ENCODE measurements at regions not wholly inside any gene's neighbourhood (a gene's known extent, or its start where the extent isn't known, plus 50 kb on each side); places are given as distances from the start of the nearest gene placed in this dataset.
A peak's percentile ranks its signal among the peaks of the same experiment; 100 is the strongest.

- H3K4me3 ChIP-seq (ENCODE audit: low read length), result no peak overlapping the region
- TF ChIP-seq CTCF (conservative IDR thresholded peaks at IDR 0.05; ENCODE audit: low read depth, low read length), result peak; percentile 72
- DNase-seq (ENCODE audit: low read depth), result peak; percentile 14
These were observed 199.5 kb upstream of the LMCD1 start for GRCh38 chr3:8301977-8302735.

- TF ChIP-seq CTCF (conservative IDR thresholded peaks at IDR 0.05; ENCODE audit: low read depth, low read length), result no peak
- H3K4me3 ChIP-seq (ENCODE audit: low read length), result no peak overlapping the region
- no peak for DNase-seq (ENCODE audit: low read depth)
These were observed 198.2 kb upstream of the LMCD1 start for GRCh38 chr3:8303466-8303865.

- DNase-seq (ENCODE audit: low read depth), result no peak
- no peak for TF ChIP-seq CTCF (conservative IDR thresholded peaks at IDR 0.05; ENCODE audit: low read depth, low read length)
- no peak overlapping the region for H3K4me3 ChIP-seq (ENCODE audit: low read length)
These were observed 196.3 kb upstream of the LMCD1 start for GRCh38 chr3:8305371-8305770.

GRCh38 chr3:8307545-8308110, 194.0 kb upstream of the LMCD1 start:
- H3K4me3 ChIP-seq (ENCODE audit: low read length), result no peak overlapping the region
- DNase-seq (ENCODE audit: low read depth), result no peak
- TF ChIP-seq CTCF (conservative IDR thresholded peaks at IDR 0.05; ENCODE audit: low read depth, low read length), result no peak

GRCh38 chr3:8311321-8311720, 190.3 kb upstream of the LMCD1 start:
- DNase-seq (ENCODE audit: low read depth), result no peak
- TF ChIP-seq CTCF (conservative IDR thresholded peaks at IDR 0.05; ENCODE audit: low read depth, low read length), result no peak
- no peak overlapping the region for H3K4me3 ChIP-seq (ENCODE audit: low read length)

- no peak for DNase-seq (ENCODE audit: low read depth)
- TF ChIP-seq CTCF (conservative IDR thresholded peaks at IDR 0.05; ENCODE audit: low read depth, low read length), result no peak
- H3K4me3 ChIP-seq (ENCODE audit: low read length), result no peak overlapping the region
These were observed 188.9 kb upstream of the LMCD1 start for GRCh38 chr3:8312685-8313084.

Measured in retinal pigment epithelial cell (primary cell).